ENCODE measurements at regions not wholly inside any gene's neighbourhood (a gene's known extent, or its start where the extent isn't known, plus 50 kb on each side); places are given as distances from the start of the nearest gene placed in this dataset.
"Not testable (repeated sequence)": the region's sequence is repeated elsewhere in the genome, so short reads cannot be mapped to it uniquely, and the experiment has no call there.

- DNase-seq (ENCODE audit: low read depth) = no peak
- TF ChIP-seq CTCF (IDR thresholded peaks at IDR 0.05; ENCODE audit: insufficient read depth, low read depth, low read length, missing control alignments) = no peak
- H3K4me3 ChIP-seq (ENCODE audit: low read depth, low read length) = no peak overlapping the region
Observed at GRCh38 chr22:23450434-23450795, 129.7 kb downstream of the IGLL1 start.

GRCh38 chr22:23449748-23450433, 130.2 kb downstream of the IGLL1 start:
- not testable (repeated sequence) for H3K4me3 ChIP-seq (ENCODE audit: low read depth, low read length); DNase-seq (ENCODE audit: low read depth)

- not testable (repeated sequence) for H3K4me3 ChIP-seq (ENCODE audit: low read depth, low read length); DNase-seq (ENCODE audit: low read depth)
Observed at GRCh38 chr22:23448499-23449288, 131.4 kb downstream of the IGLL1 start.

GRCh38 chr22:23446796-23447350, 133.2 kb downstream of the IGLL1 start:
- no peak for TF ChIP-seq CTCF (IDR thresholded peaks at IDR 0.05; ENCODE audit: insufficient read depth, low read depth, low read length, missing control alignments)
- no peak for DNase-seq (ENCODE audit: low read depth)
- H3K4me3 ChIP-seq (ENCODE audit: low read depth, low read length) = no peak overlapping the region

GRCh38 chr22:23446194-23446593, 133.9 kb downstream of the IGLL1 start:
- DNase-seq (ENCODE audit: low read depth); H3K4me3 ChIP-seq (ENCODE audit: low read depth, low read length): not testable (repeated sequence)

GRCh38 chr22:23443905-23444304, 136.2 kb downstream of the IGLL1 start:
- H3K4me3 ChIP-seq (ENCODE audit: low read depth, low read length); DNase-seq (ENCODE audit: low read depth): not testable (repeated sequence)

GRCh38 chr22:23439581-23439980, 140.5 kb downstream of the IGLL1 start:
- H3K4me3 ChIP-seq (ENCODE audit: low read depth, low read length); DNase-seq (ENCODE audit: low read depth): not testable (repeated sequence)

- TF ChIP-seq CTCF (IDR thresholded peaks at IDR 0.05; ENCODE audit: insufficient read depth, low read depth, low read length, missing control alignments) = no peak
- no peak for DNase-seq (ENCODE audit: low read depth)
- H3K4me3 ChIP-seq (ENCODE audit: low read depth, low read length) = no peak overlapping the region
Observed at GRCh38 chr22:23438216-23438615, 141.9 kb downstream of the IGLL1 start.

- TF ChIP-seq CTCF (IDR thresholded peaks at IDR 0.05; ENCODE audit: insufficient read depth, low read depth, low read length, missing control alignments) = no peak
- no peak overlapping the region for H3K4me3 ChIP-seq (ENCODE audit: low read depth, low read length)
- no peak for DNase-seq (ENCODE audit: low read depth)
Observed at GRCh38 chr22:23437779-23438178, 142.3 kb downstream of the IGLL1 start.

- DNase-seq (ENCODE audit: low read depth); H3K4me3 ChIP-seq (ENCODE audit: low read depth, low read length): not testable (repeated sequence)
Observed at GRCh38 chr22:23437107-23437395, 143.0 kb downstream of the IGLL1 start.

GRCh38 chr22:23436354-23437106, 143.6 kb downstream of the IGLL1 start:
- H3K4me3 ChIP-seq (ENCODE audit: low read depth, low read length); DNase-seq (ENCODE audit: low read depth): not testable (repeated sequence)

GRCh38 chr22:23435186-23435585, 144.9 kb downstream of the IGLL1 start:
- DNase-seq (ENCODE audit: low read depth) = not testable (repeated sequence)

GRCh38 chr22:23434198-23434830, 145.8 kb downstream of the IGLL1 start:
- not testable (repeated sequence) for H3K4me3 ChIP-seq (ENCODE audit: low read depth, low read length); DNase-seq (ENCODE audit: low read depth)

More at GRCh38 chr22:23435186-23435585, 144.9 kb downstream of the IGLL1 start:
- not testable (repeated sequence) for H3K4me3 ChIP-seq (ENCODE audit: low read depth, low read length)
